CD4-positive, alpha-beta T cell (primary cell): ENCODE measurements at regions not wholly inside any gene's neighbourhood (a gene's known extent, or its start where the extent isn't known, plus 50 kb on each side); places are given as distances from the start of the nearest gene placed in this dataset.

Experiments
- ATAC-seq: fragments of 200-7000 bp; cut with Tn5 transposase; one replicate; pipeline ENCODE4 v1.10.0; 2022; ENCODE audit warnings: mild to moderate bottlenecking; ENCODE audit not compliant: poor library complexity
- CTCF ChIA-PET: fragments of 350-600 bp; sonication (Branson Sonifier 250); formaldehyde crosslinking; loops from one replicate; lab custom pipeline; 2021; ENCODE audit warnings: antibody characterized with exemption, inconsistent platforms; lab: Charles Lee
- POLR2A ChIA-PET: fragments of 350-600 bp; sonication (Branson Sonifier 250); formaldehyde crosslinking; loops from one replicate; lab custom pipeline; 2021; ENCODE audit warnings: antibody characterized with exemption, inconsistent platforms; lab: Charles Lee
- DNase-seq, 14 experiments: peaks; one replicate each; pipeline ENCODE4 v3.0.0-alpha.2; 2013 to 2020; ENCODE audit warnings: mixed read lengths in 2 of 14
- H3K27ac ChIP-seq, 2 donors: one replicate each; pipeline versions ENCODE4 v1.5.1 to v1.7.0; 2013; ENCODE audit warnings: low read length in 2 of 2, low read depth in 1 of 2, mild to moderate bottlenecking in 1 of 2
- H3K27me3 ChIP-seq, 2 experiments: 1 replicate in 1 of 2; 2 replicates in 1 of 2; pipeline versions ENCODE4 v1.6.1 to v1.7.0; 2013; ENCODE audit warnings: low read length in 2 of 2, control low read depth in 1 of 2, mild to moderate bottlenecking in 1 of 2, moderate library complexity in 1 of 2; ENCODE audit not compliant: insufficient read depth in 2 of 2, control insufficient read depth in 1 of 2
- H3K36me3 ChIP-seq: one replicate; pipeline ENCODE4 v1.6.1; 2013; ENCODE audit warnings: low read length, control low read depth; ENCODE audit not compliant: insufficient read depth
- H3K4me1 ChIP-seq: one replicate; pipeline ENCODE4 v1.6.1; 2013; ENCODE audit warnings: low read length, control low read depth; ENCODE audit not compliant: insufficient read depth
- H3K4me3 ChIP-seq: one replicate; pipeline ENCODE4 v1.5.1; 2013; ENCODE audit warnings: mild to moderate bottlenecking, low read length, moderate library complexity
- H3K9me3 ChIP-seq, 2 experiments: 1 replicate in 1 of 2; 2 replicates in 1 of 2; pipeline versions ENCODE4 v1.6.1 to v1.7.0; 2013; ENCODE audit warnings: low read length in 2 of 2, mild to moderate bottlenecking in 2 of 2, control low read depth in 1 of 2, moderate library complexity in 1 of 2; ENCODE audit not compliant: control insufficient read depth in 1 of 2, insufficient read depth in 1 of 2
- H3K27ac Mint-ChIP-seq: one replicate; pipeline ENCODE4 v1.8.0; 2020; ENCODE audit warnings: mixed read lengths
- H3K27me3 Mint-ChIP-seq: one replicate; pipeline ENCODE4 v1.8.0; 2021; ENCODE audit warnings: mixed read lengths
- H3K36me3 Mint-ChIP-seq: one replicate; pipeline ENCODE4 v1.8.0; 2021; ENCODE audit warnings: low read depth, mixed read lengths
- H3K4me1 Mint-ChIP-seq: one replicate; pipeline ENCODE4 v1.8.0; 2021; ENCODE audit warnings: low read depth, mixed read lengths
- H3K4me3 Mint-ChIP-seq: one replicate; pipeline ENCODE4 v1.8.0; 2020; ENCODE audit warnings: mild to moderate bottlenecking, mixed read lengths
- H3K9me3 Mint-ChIP-seq: one replicate; pipeline ENCODE4 v1.8.0; 2020; ENCODE audit warnings: mixed read lengths
- CTCF ChIP-seq: fragments of 200-600 bp; IDR thresholded peaks from one replicate; pipeline ENCODE4 v1.8.0; 2022; ENCODE audit warnings: antibody characterized with exemption, mild to moderate bottlenecking
- intact Hi-C, 2 experiments: fragments of 100-400 bp; cut with DNase I in 1 of 2; cut with micrococcal nuclease in 1 of 2; formaldehyde crosslinking; loops; one replicate each; pipeline versions ENCODE4 v1.15.1 to v1.9.0; 2023 to 2025; cut with DNase I, micrococcal nuclease

- ChIA-PET CTCF (no interaction called here), POLR2A (no interaction called here)
- Mint-ChIP-seq H3K4me3 (no peak overlapping the region), H3K36me3 (no peaks in the 10 kb centered on the region), H3K27ac (no peak overlapping the region), H3K9me3 (no peaks in the 10 kb centered on the region), H3K4me1 (no peaks in the 10 kb centered on the region), H3K27me3 (no peaks in the 10 kb centered on the region)
- Histone ChIP-seq H3K9me3 (no peaks in the 10 kb centered on the region), H3K4me3 (no peak overlapping the region), H3K4me1 (no peaks in the 10 kb centered on the region), H3K27me3 (peaks cover 7 to 43% of the 10 kb centered on the region in 2 experiments), H3K27ac (no peak overlapping the region), H3K36me3 (no peaks in the 10 kb centered on the region)
- no peak for ATAC-seq
- DNase-seq, result no peak
- intact Hi-C loops, result no loop called here
- TF ChIP-seq CTCF, result no peak
Observed at GRCh38 chr16:22674832-22675191, 139.2 kb upstream of the HS3ST2 start.

GRCh38 chr16:22675745-22676540 is 138.0 kb upstream of the HS3ST2 start:
- Histone ChIP-seq H3K4me1 (no peaks in the 10 kb centered on the region), H3K9me3 (no peaks in the 10 kb centered on the region), H3K36me3 (no peaks in the 10 kb centered on the region), H3K4me3 (no peak overlapping the region), H3K27ac (no peak overlapping the region), H3K27me3 (peaks cover 7 to 49% of the 10 kb centered on the region in 2 experiments)
- no peaks in the 10 kb centered on the region for H3K9me3 Mint-ChIP-seq
- no peak for TF ChIP-seq CTCF
- ChIA-PET POLR2A (no interaction called here), CTCF (no interaction called here)
- intact Hi-C loops, result no loop called here
- no peak overlapping the region for H3K27ac Mint-ChIP-seq
- H3K4me3 Mint-ChIP-seq, result no peak overlapping the region
- ATAC-seq (no peak), DNase-seq (no peak)
- H3K4me1 Mint-ChIP-seq, result no peaks in the 10 kb centered on the region
- no peaks in the 10 kb centered on the region for H3K36me3 Mint-ChIP-seq
- no peaks in the 10 kb centered on the region for H3K27me3 Mint-ChIP-seq

- ChIA-PET CTCF (no interaction called here), POLR2A (no interaction called here)
- H3K27ac ChIP-seq, result no peak overlapping the region
- no peaks in the 10 kb centered on the region for H3K36me3 ChIP-seq
- DNase-seq (no peak), ATAC-seq (no peak)
- Mint-ChIP-seq H3K4me3 (no peak overlapping the region), H3K27me3 (peaks cover 8% of the 10 kb centered on the region), H3K9me3 (no peaks in the 10 kb centered on the region), H3K4me1 (no peaks in the 10 kb centered on the region), H3K27ac (no peak overlapping the region), H3K36me3 (no peaks in the 10 kb centered on the region)
- H3K4me3 ChIP-seq, result no peak overlapping the region
- TF ChIP-seq CTCF, result no peak
- H3K9me3 ChIP-seq, result no peaks in the 10 kb centered on the region
- intact Hi-C loops, result no loop called here
- H3K4me1 ChIP-seq, result no peaks in the 10 kb centered on the region
- H3K27me3 ChIP-seq, result peaks cover 16 to 54% of the 10 kb centered on the region in 2 experiments
Observed at GRCh38 chr16:22677024-22677830, 136.7 kb upstream of the HS3ST2 start.
